IPS-15b (cell line): ENCODE measurements at regions not wholly inside any gene's neighbourhood (a gene's known extent, or its start where the extent isn't known, plus 50 kb on each side); places are given as distances from the start of the nearest gene placed in this dataset.

Source experiments
- H3K27me3 ChIP-seq: one replicate; pipeline ENCODE4 v1.6.1; 2013; ENCODE audit warnings: low read length; ENCODE audit not compliant: control insufficient read depth, insufficient read depth
- H3K36me3 ChIP-seq: one replicate; pipeline ENCODE4 v1.6.1; 2013; ENCODE audit warnings: low read length; ENCODE audit not compliant: control insufficient read depth, insufficient read depth
- H3K4me1 ChIP-seq: one replicate; pipeline ENCODE4 v1.6.1; 2013; ENCODE audit warnings: mild to moderate bottlenecking, low read length; ENCODE audit not compliant: control insufficient read depth, insufficient read depth
- H3K4me3 ChIP-seq: one replicate; pipeline ENCODE4 v1.5.1; 2013; ENCODE audit warnings: low read depth, low read length
- H3K9ac ChIP-seq: one replicate; pipeline ENCODE4 v1.6.1; 2013; ENCODE audit warnings: low read depth, mild to moderate bottlenecking, low read length
- H3K9me3 ChIP-seq: one replicate; pipeline ENCODE4 v1.6.1; 2013; ENCODE audit warnings: mild to moderate bottlenecking, low read length; ENCODE audit not compliant: control insufficient read depth, insufficient read depth

- Histone ChIP-seq H3K9ac (no peak overlapping the region), H3K4me3 (no peak overlapping the region), H3K27me3 (peaks cover 25% of the 10 kb centered on the region), H3K9me3 (no peaks in the 10 kb centered on the region), H3K36me3 (no peaks in the 10 kb centered on the region), H3K4me1 (no peaks in the 10 kb centered on the region)
Measured at GRCh38 chr20:60984666-60985065, 267.4 kb upstream of the CDH4 start.

- H3K4me3 ChIP-seq = no peak overlapping the region
- no peaks in the 10 kb centered on the region for H3K36me3 ChIP-seq
- H3K9me3 ChIP-seq = no peaks in the 10 kb centered on the region
- H3K9ac ChIP-seq = no peak overlapping the region
- H3K27me3 ChIP-seq = peaks cover 25% of the 10 kb centered on the region
- no peaks in the 10 kb centered on the region for H3K4me1 ChIP-seq
Measured at GRCh38 chr20:60986506-60987156, 265.4 kb upstream of the CDH4 start.

- H3K36me3 ChIP-seq = no peaks in the 10 kb centered on the region
- peaks cover 14% of the 10 kb centered on the region for H3K27me3 ChIP-seq
- H3K9ac ChIP-seq = no peak overlapping the region
- H3K4me1 ChIP-seq = no peaks in the 10 kb centered on the region
- no peak overlapping the region for H3K4me3 ChIP-seq
- no peaks in the 10 kb centered on the region for H3K9me3 ChIP-seq
Measured at GRCh38 chr20:60990061-60990460, 262.0 kb upstream of the CDH4 start.

GRCh38 chr20:60990643-60991042 lies 261.4 kb upstream of the CDH4 start:
- Histone ChIP-seq H3K4me3 (no peak overlapping the region), H3K27me3 (peaks cover 15% of the 10 kb centered on the region), H3K9me3 (no peaks in the 10 kb centered on the region), H3K36me3 (no peaks in the 10 kb centered on the region), H3K4me1 (no peaks in the 10 kb centered on the region), H3K9ac (no peak overlapping the region)

GRCh38 chr20:60993433-60994044 lies 258.5 kb upstream of the CDH4 start:
- H3K36me3 ChIP-seq = no peaks in the 10 kb centered on the region
- no peaks in the 10 kb centered on the region for H3K9me3 ChIP-seq
- H3K9ac ChIP-seq = no peak overlapping the region
- no peaks in the 10 kb centered on the region for H3K4me1 ChIP-seq
- H3K27me3 ChIP-seq = peaks cover 13% of the 10 kb centered on the region
- no peak overlapping the region for H3K4me3 ChIP-seq

- H3K9ac ChIP-seq = no peak overlapping the region
- H3K27me3 ChIP-seq = peaks cover 40% of the 10 kb centered on the region
- H3K36me3 ChIP-seq = no peaks in the 10 kb centered on the region
- no peaks in the 10 kb centered on the region for H3K4me1 ChIP-seq
- H3K9me3 ChIP-seq = no peaks in the 10 kb centered on the region
- H3K4me3 ChIP-seq = no peak overlapping the region
Measured at GRCh38 chr20:60999250-60999649, 252.8 kb upstream of the CDH4 start.

GRCh38 chr20:61002090-61002489 lies 250.0 kb upstream of the CDH4 start:
- Histone ChIP-seq H3K9ac (no peak overlapping the region), H3K9me3 (no peaks in the 10 kb centered on the region), H3K36me3 (no peaks in the 10 kb centered on the region), H3K27me3 (peaks cover 53% of the 10 kb centered on the region), H3K4me3 (no peak overlapping the region), H3K4me1 (no peaks in the 10 kb centered on the region)

GRCh38 chr20:61014491-61014890 lies 237.6 kb upstream of the CDH4 start:
- no peaks in the 10 kb centered on the region for H3K9me3 ChIP-seq
- no peak overlapping the region for H3K9ac ChIP-seq
- peaks cover 12% of the 10 kb centered on the region for H3K27me3 ChIP-seq
- no peaks in the 10 kb centered on the region for H3K36me3 ChIP-seq
- no peaks in the 10 kb centered on the region for H3K4me1 ChIP-seq
- no peak overlapping the region for H3K4me3 ChIP-seq

- no peaks in the 10 kb centered on the region for H3K4me1 ChIP-seq
- H3K36me3 ChIP-seq = no peaks in the 10 kb centered on the region
- H3K4me3 ChIP-seq = no peak overlapping the region
- H3K9me3 ChIP-seq = no peaks in the 10 kb centered on the region
- no peak overlapping the region for H3K9ac ChIP-seq
- peaks cover 12% of the 10 kb centered on the region for H3K27me3 ChIP-seq
Measured at GRCh38 chr20:61015602-61016001, 236.5 kb upstream of the CDH4 start.

GRCh38 chr20:61019322-61019721 lies 232.7 kb upstream of the CDH4 start:
- no peaks in the 10 kb centered on the region for H3K9me3 ChIP-seq
- no peak overlapping the region for H3K4me3 ChIP-seq
- no peak overlapping the region for H3K9ac ChIP-seq
- H3K36me3 ChIP-seq = no peaks in the 10 kb centered on the region
- H3K4me1 ChIP-seq = no peaks in the 10 kb centered on the region
- H3K27me3 ChIP-seq = peaks cover 9% of the 10 kb centered on the region

GRCh38 chr20:61023612-61024011 lies 228.4 kb upstream of the CDH4 start:
- H3K4me3 ChIP-seq = no peak overlapping the region
- H3K9me3 ChIP-seq = no peaks in the 10 kb centered on the region
- no peak overlapping the region for H3K9ac ChIP-seq
- H3K4me1 ChIP-seq = no peaks in the 10 kb centered on the region
- no peaks in the 10 kb centered on the region for H3K27me3 ChIP-seq
- no peaks in the 10 kb centered on the region for H3K36me3 ChIP-seq

GRCh38 chr20:61024390-61024789 lies 227.7 kb upstream of the CDH4 start:
- Histone ChIP-seq H3K36me3 (no peaks in the 10 kb centered on the region), H3K4me3 (no peak overlapping the region), H3K4me1 (no peaks in the 10 kb centered on the region), H3K9ac (no peak overlapping the region), H3K9me3 (peaks cover 3% of the 10 kb centered on the region), H3K27me3 (no peaks in the 10 kb centered on the region)
